HEK293T (cell line): ENCODE measurements at regions not wholly inside any gene's neighbourhood (a gene's known extent, or its start where the extent isn't known, plus 50 kb on each side); places are given as distances from the start of the nearest gene placed in this dataset.

Experiments
- ARNT ChIP-seq: fragments of 450-650 bp; IDR thresholded peaks from 2 replicates; pipeline ENCODE4 v1.6.1; 2017; ENCODE audit warnings: mild to moderate bottlenecking
- BHLHE40 ChIP-seq: fragments of 450-650 bp; IDR thresholded peaks from 2 replicates; pipeline ENCODE4 v1.6.1; 2016; ENCODE audit warnings: mild to moderate bottlenecking, moderate library complexity, borderline replicate concordance
- CTBP1 ChIP-seq: fragments of 450-650 bp; IDR thresholded peaks from 2 replicates; pipeline ENCODE4 v1.6.1; 2016; ENCODE audit warnings: borderline replicate concordance
- ELF4 ChIP-seq: fragments of 450-650 bp; IDR thresholded peaks from 2 replicates; pipeline ENCODE4 v1.6.1; 2017; ENCODE audit warnings: antibody characterized with exemption
- FOXA1 ChIP-seq: fragments of 450-650 bp; IDR thresholded peaks from 2 replicates; pipeline ENCODE4 v1.6.1; 2016; ENCODE audit warnings: mild to moderate bottlenecking
- FOXK2 ChIP-seq: fragments of 450-650 bp; IDR thresholded peaks from 2 replicates; pipeline ENCODE4 v1.6.1; 2016; ENCODE audit warnings: mild to moderate bottlenecking
- FOXM1 ChIP-seq: fragments of 450-650 bp; IDR thresholded peaks from 2 replicates; pipeline ENCODE4 v1.6.1; 2017; ENCODE audit warnings: mild to moderate bottlenecking, borderline replicate concordance
- LEF1 ChIP-seq: fragments of 450-650 bp; IDR thresholded peaks from 2 replicates; pipeline ENCODE4 v1.6.1; 2017; ENCODE audit warnings: mild to moderate bottlenecking, borderline replicate concordance
- SP1 ChIP-seq: fragments of 450-650 bp; IDR thresholded peaks from 2 replicates; pipeline ENCODE4 v1.6.1; 2017
- SUZ12 ChIP-seq: fragments of 450-650 bp; IDR thresholded peaks from 2 replicates; pipeline ENCODE4 v1.6.1; 2016; ENCODE audit warnings: mild to moderate bottlenecking
- TARDBP ChIP-seq: fragments of 450-650 bp; IDR thresholded peaks from 2 replicates; pipeline ENCODE4 v1.6.1; 2016
- TF ChIP-seq, protein P1 (sequence below): fragments of 450-650 bp; IDR thresholded peaks from 2 replicates; pipeline ENCODE4 v1.6.1; 2016

DNA sequence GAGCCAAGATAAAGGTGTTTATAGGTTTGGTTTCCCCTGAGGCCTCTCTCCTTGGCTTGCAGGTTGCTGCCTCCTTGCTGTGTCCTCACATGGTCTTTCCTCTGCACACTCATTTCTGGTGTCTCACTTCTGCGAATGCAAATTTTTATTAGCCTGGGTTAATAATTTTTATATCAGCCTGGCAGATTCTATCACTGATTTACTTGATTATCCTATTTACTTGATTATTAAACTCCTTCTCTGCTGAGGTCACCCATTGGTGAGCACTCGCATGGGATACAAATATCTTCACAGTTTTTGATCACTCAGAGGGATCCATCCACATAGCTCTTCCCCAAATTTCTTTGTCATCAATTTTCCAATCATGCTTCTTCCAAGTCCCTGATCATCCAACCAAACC, 90.9 kb upstream of the IGLL5 start:
- TF ChIP-seq FOXM1 (no peak), LEF1 (no peak), SUZ12 (no peak), ELF4 (no peak), SP1 (no peak), BHLHE40 (no peak), FOXK2 (no peak), FOXA1 (no peak), CTBP1 (no peak), ARNT (no peak), TARDBP (no peak)
- TF ChIP-seq, protein P1, sequence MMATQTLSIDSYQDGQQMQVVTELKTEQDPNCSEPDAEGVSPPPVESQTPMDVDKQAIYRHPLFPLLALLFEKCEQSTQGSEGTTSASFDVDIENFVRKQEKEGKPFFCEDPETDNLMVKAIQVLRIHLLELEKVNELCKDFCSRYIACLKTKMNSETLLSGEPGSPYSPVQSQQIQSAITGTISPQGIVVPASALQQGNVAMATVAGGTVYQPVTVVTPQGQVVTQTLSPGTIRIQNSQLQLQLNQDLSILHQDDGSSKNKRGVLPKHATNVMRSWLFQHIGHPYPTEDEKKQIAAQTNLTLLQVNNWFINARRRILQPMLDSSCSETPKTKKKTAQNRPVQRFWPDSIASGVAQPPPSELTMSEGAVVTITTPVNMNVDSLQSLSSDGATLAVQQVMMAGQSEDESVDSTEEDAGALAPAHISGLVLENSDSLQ, result no peak
